ENCODE measurements at regions not wholly inside any gene's neighbourhood (a gene's known extent, or its start where the extent isn't known, plus 50 kb on each side); places are given as distances from the start of the nearest gene placed in this dataset.

GRCh38 chr7:112858838-112859237 lies 68.6 kb upstream of the TMEM168 start:
- H3K36me3 ChIP-seq (ENCODE audit: control insufficient read depth in 2 of 2, insufficient read depth in 2 of 2, low read length in 1 of 2) = no peaks in the 10 kb centered on the region
- no peak overlapping the region for H3K4me3 ChIP-seq (ENCODE audit: low read depth in 1 of 2, low read length in 2 of 2)
- H3K4me1 ChIP-seq (ENCODE audit: control insufficient read depth in 2 of 2, insufficient read depth in 2 of 2, low read length in 1 of 2) = no peaks in the 10 kb centered on the region
- no peak overlapping the region for H3K27ac ChIP-seq (ENCODE audit: low read depth in 2 of 2, low read length in 1 of 2)
- no peaks in the 10 kb centered on the region for H3K9me3 ChIP-seq (ENCODE audit: control insufficient read depth in 2 of 2, insufficient read depth in 1 of 2, low read depth in 1 of 2, low read length in 1 of 2)
- H3K27me3 ChIP-seq (ENCODE audit: control insufficient read depth in 1 of 2, insufficient read depth in 2 of 2, low read length in 2 of 2) = no peaks in the 10 kb centered on the region
- WGBS, 2 donors = 89 to 92% methylated on average over 2 of the region's 2 CpGs

GRCh38 chr7:112855227-112855626 lies 65.0 kb upstream of the TMEM168 start:
- Histone ChIP-seq H3K4me3 (ENCODE audit: low read depth in 1 of 2, low read length in 2 of 2) (no peak overlapping the region), H3K4me1 (ENCODE audit: control insufficient read depth in 2 of 2, insufficient read depth in 2 of 2, low read length in 1 of 2) (no peaks in the 10 kb centered on the region), H3K27ac (ENCODE audit: low read depth in 2 of 2, low read length in 1 of 2) (no peak overlapping the region), H3K27me3 (ENCODE audit: control insufficient read depth in 1 of 2, insufficient read depth in 2 of 2, low read length in 2 of 2) (no peaks in the 10 kb centered on the region), H3K9me3 (ENCODE audit: control insufficient read depth in 2 of 2, insufficient read depth in 1 of 2, low read depth in 1 of 2, low read length in 1 of 2) (no peaks in the 10 kb centered on the region), H3K36me3 (ENCODE audit: control insufficient read depth in 2 of 2, insufficient read depth in 2 of 2, low read length in 1 of 2) (no peaks in the 10 kb centered on the region)
- 79 to 92% methylated on average over 3 of the region's 3 CpGs for WGBS, 2 donors

- Histone ChIP-seq H3K9me3 (ENCODE audit: control insufficient read depth in 2 of 2, insufficient read depth in 1 of 2, low read depth in 1 of 2, low read length in 1 of 2) (no peaks in the 10 kb centered on the region), H3K27ac (ENCODE audit: low read depth in 2 of 2, low read length in 1 of 2) (no peak overlapping the region), H3K27me3 (ENCODE audit: control insufficient read depth in 1 of 2, insufficient read depth in 2 of 2, low read length in 2 of 2) (no peaks in the 10 kb centered on the region), H3K36me3 (ENCODE audit: control insufficient read depth in 2 of 2, insufficient read depth in 2 of 2, low read length in 1 of 2) (no peaks in the 10 kb centered on the region), H3K4me3 (ENCODE audit: low read depth in 1 of 2, low read length in 2 of 2) (no peak overlapping the region), H3K4me1 (ENCODE audit: control insufficient read depth in 2 of 2, insufficient read depth in 2 of 2, low read length in 1 of 2) (no peaks in the 10 kb centered on the region)
These were observed 64.0 kb upstream of the TMEM168 start for GRCh38 chr7:112854169-112854568.

GRCh38 chr7:112853422-112853821 lies 63.2 kb upstream of the TMEM168 start:
- no peaks in the 10 kb centered on the region for H3K27me3 ChIP-seq (ENCODE audit: control insufficient read depth in 1 of 2, insufficient read depth in 2 of 2, low read length in 2 of 2)
- no peaks in the 10 kb centered on the region for H3K4me1 ChIP-seq (ENCODE audit: control insufficient read depth in 2 of 2, insufficient read depth in 2 of 2, low read length in 1 of 2)

GRCh38 chr7:112843151-112843550 lies 53.0 kb upstream of the TMEM168 start:
- Histone ChIP-seq H3K27ac (ENCODE audit: low read depth in 2 of 2, low read length in 1 of 2) (no peak overlapping the region), H3K9me3 (ENCODE audit: control insufficient read depth in 2 of 2, insufficient read depth in 1 of 2, low read depth in 1 of 2, low read length in 1 of 2) (no peaks in the 10 kb centered on the region), H3K4me3 (ENCODE audit: low read depth in 1 of 2, low read length in 2 of 2) (no peak overlapping the region), H3K4me1 (ENCODE audit: control insufficient read depth in 2 of 2, insufficient read depth in 2 of 2, low read length in 1 of 2) (no peaks in the 10 kb centered on the region), H3K36me3 (ENCODE audit: control insufficient read depth in 2 of 2, insufficient read depth in 2 of 2, low read length in 1 of 2) (no peaks in the 10 kb centered on the region), H3K27me3 (ENCODE audit: control insufficient read depth in 1 of 2, insufficient read depth in 2 of 2, low read length in 2 of 2) (no peaks in the 10 kb centered on the region)
- WGBS, 2 donors = 92 to 93% methylated on average over 1 of the region's 1 CpG

More at GRCh38 chr7:112853422-112853821, 63.2 kb upstream of the TMEM168 start:
- H3K27ac ChIP-seq (ENCODE audit: low read depth in 2 of 2, low read length in 1 of 2) = no peak overlapping the region
- no peaks in the 10 kb centered on the region for H3K9me3 ChIP-seq (ENCODE audit: control insufficient read depth in 2 of 2, insufficient read depth in 1 of 2, low read depth in 1 of 2, low read length in 1 of 2)
- no peaks in the 10 kb centered on the region for H3K36me3 ChIP-seq (ENCODE audit: control insufficient read depth in 2 of 2, insufficient read depth in 2 of 2, low read length in 1 of 2)
- H3K4me3 ChIP-seq (ENCODE audit: low read depth in 1 of 2, low read length in 2 of 2) = no peak overlapping the region
